Stimulated activated CD4-positive, alpha-beta T cell treated with anti-CD3 and anti-CD28 coated beads, Interleukin-12 subunit alpha, Interleukin-12 subunit beta, amount 100 ng/mL, for 48 hours (primary cell): ENCODE measurements at regions not wholly inside any gene's neighbourhood (a gene's known extent, or its start where the extent isn't known, plus 50 kb on each side); places are given as distances from the start of the nearest gene placed in this dataset.

ENCODE experiments used
- DNase-seq, 3 donors: peaks; one replicate each; pipeline ENCODE4 v3.0.0-alpha.2; 2020; ENCODE audit warnings: low read depth in 2 of 3, low spot score in 1 of 3

DNA sequence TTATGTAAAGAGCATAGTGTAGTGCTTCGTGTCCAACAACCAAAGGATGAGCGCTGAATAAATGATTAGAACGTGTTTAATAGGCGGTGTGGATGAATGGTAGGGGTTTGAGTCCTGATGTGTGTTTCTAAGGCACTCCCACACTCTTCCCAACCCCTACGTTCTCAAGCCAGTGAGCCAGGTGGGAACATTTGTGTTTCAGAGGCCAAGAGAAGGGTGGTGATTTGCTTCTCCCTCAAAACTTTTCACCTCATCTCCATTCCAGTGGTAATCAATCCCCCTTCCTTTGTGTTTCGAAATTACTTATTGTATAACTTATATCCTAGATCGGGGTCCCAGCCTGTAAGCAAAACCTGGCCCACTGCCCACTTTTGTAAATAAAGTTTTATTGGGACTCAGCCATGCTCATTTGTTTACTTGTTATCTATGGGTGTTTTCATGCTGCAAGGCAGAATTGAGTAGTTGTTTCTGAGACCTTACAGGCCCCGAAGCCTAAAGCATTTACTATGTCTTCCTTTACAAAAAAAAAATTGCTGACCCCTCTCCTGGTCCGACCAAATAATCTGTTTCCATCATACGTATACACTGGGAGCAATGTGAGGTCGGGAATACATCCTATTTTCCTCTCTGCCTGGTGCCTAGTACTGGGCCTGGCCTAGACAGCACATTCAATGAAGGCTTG, 150.8 kb upstream of the MYCN start:
- DNase-seq = no peak

DNA sequence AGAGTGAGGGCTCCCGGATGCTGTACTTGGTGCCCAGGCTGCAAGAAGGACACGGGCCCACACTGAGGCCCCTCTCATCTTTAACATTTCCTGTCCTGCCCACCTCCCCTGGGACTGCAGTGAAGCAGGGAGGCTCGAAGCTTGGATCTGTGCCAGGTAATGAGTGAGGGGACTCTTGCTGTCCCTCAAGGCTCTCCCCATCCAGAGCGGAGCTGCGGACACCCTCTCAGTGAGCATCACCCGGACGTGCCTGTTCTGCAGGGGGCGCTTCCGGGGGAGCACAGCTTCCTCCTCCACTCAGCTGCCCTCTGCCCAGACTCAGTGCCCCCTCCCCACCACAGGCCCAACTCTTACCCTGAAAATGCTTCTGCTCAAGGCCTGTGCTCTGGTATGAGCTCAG, 150.0 kb upstream of the MYCN start:
- DNase-seq = no peak

DNA sequence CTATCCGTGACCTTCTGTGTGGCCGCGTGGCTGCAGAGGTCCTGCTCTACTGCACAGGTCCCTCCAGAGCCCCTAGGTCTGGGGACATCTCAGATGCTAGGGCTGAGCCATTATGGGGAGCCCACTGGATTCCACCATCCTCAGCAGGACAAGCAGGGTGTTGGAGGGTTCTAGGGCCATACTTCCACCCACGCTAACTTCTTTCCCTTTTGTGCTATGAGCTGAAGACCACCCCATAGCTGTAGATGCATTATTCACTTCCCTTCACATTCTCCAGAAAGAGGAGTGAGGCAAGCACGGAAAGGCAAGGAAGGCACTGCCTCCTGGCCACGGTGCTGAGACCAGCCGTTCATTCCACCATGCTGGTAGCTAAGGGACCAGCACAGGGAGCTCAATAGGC, 149.5 kb upstream of the MYCN start:
- no peak for DNase-seq

DNA sequence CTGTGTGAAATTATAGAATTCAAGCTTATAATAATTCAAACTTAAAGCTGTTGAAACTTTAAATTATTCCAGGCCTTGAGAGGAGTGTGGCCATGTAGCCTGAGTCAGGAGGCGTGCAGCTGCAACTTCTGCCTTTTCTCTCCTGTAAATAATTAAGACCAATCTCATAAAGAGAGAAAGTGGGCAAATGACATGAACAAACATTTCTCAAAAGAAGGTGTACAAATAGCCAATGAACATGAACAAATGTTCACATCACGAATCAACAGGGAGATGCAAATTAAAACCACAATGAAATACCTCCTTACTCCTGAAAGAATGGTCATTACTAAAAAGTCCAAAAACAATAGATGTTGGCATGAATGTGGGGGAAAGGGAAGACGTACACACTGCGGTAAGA, 149.1 kb upstream of the MYCN start:
- no peak for DNase-seq

DNA sequence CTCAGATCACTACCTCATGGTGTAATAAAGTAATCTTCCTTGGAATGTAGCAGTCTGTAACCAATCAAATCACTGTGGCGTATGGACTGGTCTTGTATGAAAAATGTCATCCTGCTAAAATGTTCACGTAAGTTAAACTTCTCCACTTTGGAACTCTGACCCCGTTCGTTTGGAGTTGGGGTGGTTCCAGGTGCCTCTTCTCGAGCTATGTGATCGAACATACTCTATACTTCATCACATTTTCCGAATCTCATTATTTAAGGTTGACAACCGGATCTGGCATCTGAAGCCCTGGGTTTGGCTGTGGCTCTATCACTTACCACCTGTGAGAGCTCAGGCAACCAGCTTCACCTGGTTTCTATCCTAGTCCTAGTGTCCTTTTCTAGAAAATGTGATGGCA, 148.0 kb upstream of the MYCN start:
- DNase-seq = no peak

DNA sequence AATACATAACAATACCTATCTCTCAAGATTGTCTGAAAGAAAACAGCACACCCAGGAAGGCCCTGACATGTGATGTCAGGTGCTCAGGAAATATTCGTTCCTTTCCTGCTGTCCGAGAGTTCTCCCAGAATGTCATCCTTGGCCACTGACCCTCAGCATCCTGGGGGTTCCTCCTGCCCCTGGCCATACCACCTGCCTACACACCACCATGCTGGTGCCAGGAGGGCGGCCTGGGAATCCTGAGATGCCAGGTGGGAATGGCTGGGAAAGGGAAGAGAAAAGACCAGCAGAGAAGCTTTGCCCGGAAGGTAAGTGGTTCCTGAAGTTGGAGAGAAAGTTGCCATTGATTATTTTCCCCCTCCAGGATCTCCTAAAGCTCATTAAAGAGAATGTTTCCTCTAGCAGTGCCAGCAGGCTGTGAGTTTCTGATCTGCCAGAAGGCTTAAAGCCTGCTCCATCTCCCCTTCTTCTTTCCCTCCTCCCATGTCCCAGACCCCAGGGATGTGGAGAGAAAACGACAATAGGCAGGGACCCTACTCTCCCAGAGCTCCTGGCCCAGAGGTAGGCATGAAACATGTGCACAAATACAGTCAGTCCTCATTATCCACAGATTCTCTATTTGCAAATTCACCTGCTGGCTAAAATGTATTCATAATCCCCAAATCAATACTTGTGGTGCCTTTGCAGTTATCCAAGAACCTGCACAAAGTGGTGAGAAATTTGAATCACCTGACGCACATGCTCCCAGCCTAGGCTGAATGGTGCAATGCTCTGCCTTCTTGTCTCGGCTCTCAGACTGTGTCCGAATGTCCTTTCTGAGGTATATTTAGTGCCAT, 147.1 kb upstream of the MYCN start:
- no peak for DNase-seq

DNA sequence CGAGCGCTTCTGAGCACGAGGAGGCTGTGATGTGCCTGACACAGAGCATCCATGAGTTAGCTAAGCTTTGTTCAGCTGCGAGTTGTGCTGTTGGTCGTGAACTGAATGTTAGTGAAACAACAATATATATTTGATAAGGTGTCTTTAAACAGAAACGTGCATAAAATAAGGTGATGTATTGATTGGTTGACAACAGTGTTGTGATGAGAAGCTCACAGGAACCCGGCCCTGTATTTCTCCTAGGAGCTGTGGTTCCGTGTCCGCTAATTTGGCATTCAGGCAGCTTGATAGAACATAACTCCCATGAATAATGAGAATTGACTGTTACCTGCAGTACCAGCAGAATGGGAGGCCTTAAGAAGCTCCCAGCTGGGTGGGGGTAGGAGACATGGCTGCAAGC, 146.4 kb upstream of the MYCN start:
- DNase-seq = no peak

DNA sequence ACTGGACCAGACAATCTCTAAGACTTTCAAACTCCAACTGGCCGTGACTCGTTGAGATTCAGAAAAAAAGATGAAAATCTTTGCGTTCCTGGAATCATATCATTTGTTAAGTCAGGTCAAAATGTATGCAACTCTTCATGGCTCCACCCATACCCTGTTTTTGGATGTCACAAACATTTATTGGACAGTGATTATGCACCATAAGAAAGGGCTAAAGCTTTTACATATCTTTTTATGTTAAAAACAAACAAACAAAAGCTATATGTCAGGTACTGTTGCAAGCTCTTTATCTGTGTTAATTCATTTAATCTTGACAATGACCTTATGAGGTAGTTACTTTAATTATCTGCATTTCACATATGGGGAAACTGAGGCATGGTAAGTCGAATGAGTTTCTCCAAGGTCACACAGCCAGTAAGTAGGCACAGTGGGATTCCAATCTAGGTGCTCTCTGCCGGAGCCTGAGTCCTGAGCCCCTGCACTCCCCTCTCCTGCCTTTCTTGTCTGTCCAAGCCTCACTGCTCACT, 145.7 kb upstream of the MYCN start:
- DNase-seq = no peak

DNA sequence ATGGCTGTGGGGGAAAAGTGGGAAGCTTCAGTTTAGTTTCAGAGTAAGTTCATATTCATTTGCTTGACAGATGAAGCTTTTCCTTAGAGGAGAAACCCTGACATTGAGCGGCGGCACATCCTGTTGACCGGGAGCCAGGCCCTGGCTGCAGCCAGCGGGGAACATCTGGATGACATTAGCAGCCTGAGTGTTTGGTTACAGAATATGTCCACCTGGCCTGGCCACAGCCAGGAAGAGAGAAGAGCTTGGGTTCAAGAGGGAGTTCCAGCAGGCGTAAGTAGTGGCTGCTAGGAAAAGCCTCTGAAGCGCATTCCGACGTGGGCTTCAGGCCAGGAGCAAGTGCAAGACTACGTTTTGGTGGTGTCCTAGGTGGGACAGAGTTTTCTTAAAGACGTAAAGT, 144.9 kb upstream of the MYCN start:
- no peak for DNase-seq

DNA sequence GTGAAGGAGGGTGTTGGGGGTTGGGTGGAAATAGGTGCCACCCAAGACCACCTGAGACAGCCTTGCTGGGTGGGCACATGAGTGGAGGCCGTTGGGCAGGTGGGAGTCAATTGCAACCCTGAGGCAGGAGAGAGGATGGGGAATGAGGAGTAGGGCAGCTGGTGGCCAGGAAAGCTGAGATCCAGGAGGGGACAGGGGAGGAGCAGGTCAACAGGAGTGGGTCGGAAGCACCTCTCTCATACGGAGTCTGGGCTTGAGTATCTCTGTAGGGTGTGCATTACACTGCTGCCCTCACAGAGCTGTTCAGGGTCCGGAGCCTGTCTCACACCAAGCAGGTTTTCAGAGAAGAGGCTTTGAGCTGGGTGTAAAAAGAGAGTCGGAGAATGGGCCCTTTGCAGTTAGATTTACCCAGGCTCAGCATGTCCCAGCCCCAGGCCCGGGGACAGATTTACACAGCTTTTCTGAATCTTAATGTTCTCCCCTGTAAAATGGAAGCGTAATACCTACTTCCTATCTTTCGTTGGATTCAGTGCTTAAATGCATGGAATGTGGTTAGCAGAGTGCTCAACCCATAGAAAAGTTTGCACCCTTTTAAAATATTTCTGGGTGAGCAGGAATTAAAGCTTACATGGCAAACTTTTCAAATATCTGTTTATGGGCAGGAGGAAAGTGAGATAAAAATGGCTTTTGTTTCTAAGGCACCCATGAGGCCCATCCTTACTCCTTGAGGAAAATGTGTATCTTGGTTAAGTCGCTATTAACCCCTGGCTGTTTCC, 144.0 kb upstream of the MYCN start:
- DNase-seq = no peak

DNA sequence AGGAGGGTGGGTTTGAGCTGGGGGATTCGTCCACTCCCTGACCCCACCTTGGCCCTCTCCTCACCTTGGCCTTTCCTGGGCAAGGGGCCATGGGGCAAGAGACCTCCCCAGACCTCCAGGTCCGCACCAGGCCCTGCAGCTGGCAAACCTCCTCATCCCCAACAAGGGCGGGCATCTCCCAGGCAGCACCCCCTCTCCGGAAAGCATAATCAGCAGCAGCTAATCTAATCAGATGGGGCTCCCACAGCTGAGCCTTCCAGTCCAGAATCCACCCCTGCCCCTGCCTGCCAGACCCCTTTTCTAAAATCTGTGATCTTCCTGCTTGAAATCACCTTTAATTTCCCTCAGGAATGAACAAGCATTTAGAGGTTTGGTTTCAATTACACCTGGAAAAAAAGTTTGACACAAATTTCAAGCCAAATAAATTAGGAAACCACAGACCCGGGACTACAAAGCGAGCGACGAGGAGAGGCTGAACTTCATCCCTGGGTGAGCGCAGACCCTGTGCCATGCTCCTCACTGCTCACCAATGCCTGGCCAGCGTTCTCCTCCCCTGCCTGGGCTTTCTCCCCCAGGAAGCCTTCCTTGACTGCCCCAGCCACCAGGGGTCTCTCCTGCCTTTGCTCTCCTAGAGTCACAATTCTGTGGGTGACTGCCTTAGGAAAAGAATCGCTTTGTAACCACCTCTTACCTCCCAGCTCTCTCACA, 143.0 kb upstream of the MYCN start:
- no peak for DNase-seq

DNA sequence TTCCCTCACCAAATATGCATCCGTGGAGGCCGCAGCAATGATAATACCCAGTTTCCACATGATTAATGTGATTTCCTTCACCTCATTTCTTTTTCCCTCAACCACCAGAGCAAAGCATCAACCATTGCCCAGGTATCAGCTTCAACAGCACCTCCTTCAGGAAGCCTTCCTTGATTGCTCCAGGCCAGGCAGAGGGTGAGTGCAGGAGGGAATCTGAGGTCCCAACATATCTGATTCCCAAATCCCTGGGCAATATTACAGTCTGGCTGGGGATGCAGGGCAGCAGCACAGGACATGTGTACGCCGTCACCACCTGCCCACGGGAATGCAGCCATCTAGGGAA, 142.4 kb upstream of the MYCN start:
- DNase-seq = no peak

DNA sequence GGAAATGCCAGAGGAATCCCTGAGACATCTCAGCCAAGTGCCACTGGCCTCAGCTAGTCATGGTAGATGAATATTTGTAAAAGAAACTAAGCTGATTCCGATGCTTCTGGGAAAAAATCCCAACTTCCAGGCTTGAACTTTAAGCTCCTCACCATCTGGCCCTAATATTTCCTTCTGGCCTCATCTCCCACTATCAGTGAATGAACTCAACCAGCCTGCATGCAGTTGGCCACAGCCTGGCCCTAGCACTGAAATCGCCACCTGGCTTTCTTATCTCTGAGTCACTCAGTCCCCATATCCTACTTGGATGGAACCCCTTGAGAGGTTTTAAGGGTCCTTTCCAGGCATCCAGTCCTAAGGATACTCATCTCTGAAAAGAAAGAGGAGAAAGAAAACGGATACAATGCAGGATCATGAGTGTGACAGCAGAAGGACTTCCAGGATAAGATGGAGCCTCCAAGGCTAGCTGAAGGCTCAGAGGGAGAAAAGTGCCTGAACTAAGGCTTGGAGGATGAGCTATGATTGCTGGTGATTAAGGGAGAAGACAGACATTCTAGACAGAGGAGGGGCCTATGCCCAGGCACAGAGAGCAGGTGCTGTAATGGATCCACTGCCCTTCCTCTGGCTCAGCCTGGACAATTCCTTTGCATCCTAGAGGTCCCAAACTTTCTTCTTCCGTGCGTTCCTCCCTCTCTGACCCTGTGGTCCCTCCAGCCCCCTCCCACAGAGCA, 141.5 kb upstream of the MYCN start:
- DNase-seq = no peak

DNA sequence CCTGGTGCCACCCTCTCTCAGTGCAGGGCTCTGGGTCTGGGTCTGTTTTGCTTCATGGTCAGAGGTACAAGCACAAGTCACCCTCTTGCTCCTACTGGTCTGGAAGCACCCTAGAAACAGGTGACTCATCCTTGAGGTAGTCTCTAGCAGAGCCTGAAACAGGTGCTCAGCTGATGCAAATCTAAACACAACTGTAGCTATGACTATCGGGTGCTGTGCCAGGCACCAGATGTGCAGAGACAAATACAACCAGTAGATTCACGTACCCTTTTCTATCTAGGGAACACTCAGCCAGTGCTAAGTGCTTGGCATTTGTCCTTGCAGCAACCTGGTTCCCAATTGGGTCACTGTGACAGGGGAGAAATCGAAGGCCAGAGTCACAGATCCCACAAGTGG, 140.9 kb upstream of the MYCN start:
- no peak for DNase-seq

DNA sequence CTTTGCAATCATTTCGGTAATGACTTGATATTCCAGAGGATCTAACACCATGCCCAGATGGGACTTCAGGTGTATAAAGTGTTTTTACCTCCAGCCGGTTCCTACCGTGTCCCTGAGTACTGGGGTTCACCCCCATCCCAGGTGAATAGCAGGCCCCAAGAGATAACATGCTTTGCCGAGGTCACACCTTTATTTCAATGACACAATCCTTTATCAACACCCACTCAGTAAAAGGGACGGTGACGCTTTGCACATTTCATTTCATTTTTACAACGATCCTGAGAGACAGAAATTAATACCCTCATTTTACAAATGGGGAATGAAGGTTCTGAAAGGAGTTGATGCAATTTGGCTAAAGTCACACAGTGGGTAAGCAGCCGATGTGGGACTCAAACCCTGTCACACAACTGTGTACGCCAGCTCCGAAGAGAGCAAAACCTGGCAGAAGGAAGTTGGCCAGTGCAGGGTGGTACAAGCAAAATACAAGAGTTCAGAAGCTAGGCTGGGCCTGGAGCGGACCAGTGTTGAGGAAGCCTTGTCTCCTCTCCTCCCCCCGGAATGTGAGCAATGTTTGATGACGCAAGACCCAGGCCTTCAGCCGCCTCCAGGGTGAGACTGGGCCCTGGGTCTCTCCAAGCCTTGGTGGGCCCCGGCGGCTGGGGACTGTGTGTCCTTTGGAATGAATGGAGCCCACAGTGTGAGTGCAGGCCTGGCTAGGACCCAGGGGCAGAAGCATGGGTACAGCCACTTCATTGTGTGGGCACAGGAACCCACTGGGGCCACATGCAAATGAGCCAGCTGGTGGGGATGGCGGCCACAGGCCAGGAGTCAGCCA, 139.6 kb upstream of the MYCN start:
- no peak for DNase-seq

DNA sequence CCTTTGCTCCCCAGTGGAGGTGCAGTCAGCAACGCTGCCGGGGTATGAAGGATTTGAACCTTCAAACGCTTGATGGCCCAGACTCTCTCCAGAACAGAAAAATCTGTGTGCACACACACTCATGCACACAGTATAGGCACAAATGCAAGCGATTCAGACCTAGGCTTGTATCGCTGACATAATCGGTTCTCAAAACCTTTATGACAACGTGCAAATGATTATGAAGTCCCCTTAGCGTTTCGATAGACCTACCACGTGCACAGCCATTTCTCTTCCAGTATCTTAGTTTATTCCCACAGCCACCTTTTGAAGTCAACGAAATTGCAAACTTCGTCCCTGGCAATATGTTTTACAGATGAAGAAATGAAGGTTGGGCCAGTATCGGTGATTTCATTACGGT, 138.9 kb upstream of the MYCN start:
- no peak for DNase-seq

DNA sequence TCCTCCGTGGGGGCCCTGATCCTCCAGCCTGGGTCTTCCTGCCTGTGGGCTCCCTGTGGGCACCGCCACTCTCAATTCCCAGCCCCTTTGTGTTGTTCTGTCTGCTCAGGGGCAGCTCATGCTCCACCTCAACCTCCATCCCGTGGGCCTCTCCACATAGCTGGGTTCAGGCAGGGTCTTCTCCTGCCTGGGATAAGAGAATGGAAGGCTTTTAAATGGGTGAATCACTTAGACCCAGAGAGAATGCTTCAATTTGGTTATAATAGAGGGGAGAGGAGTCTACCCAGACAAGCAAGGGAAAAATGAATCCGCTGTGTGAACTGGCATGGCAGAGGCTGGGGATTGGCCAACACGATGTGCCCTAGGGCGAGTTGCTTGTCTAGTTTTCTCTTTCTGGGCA, 138.4 kb upstream of the MYCN start:
- no peak for DNase-seq

DNA sequence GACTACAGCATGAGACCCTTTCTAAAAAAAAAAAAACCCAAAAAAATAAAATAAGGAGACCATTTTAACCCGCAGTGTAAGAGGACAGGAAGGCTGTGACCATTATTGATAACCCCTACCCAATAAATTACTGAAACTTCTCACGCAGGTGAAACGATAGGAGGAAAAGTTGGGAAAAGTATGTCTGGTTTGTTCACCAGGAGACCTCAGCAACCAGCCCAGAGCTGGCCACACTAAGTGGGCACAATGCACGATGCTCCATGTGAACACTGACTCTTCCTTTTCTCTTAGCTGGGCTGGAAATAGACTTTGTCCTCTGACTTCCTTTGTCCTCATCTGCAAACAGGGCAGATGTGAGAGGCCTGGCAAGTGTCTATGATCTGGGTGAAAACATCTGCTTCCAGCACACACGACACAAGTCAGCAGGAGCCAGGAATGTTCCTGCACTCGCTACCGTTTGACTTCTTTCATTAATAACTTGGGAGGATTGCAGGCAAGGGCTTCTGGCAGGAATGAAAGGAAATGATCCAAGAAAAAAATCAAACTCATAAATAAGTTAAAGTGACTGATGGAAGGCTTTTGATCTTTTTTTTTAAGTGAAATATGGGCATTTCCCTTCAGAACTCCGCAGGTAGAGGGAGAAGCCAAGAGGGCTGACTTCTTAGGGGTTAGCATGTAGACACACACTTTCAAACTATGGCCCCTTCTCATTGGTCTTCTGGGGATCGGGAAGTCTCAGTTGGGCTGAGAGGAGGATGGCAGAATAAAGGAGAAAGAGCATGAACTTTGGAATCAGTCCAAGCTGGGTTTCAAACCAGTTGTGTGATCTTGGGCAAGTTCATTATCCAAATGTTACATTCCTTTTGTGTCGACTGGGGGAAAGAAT, 137.4 kb upstream of the MYCN start:
- DNase-seq = no peak
